A673 (cell line): ENCODE measurements at regions not wholly inside any gene's neighbourhood (a gene's known extent, or its start where the extent isn't known, plus 50 kb on each side); places are given as distances from the start of the nearest gene placed in this dataset.

ENCODE experiments used
- CTCF ChIP-seq: fragments of 300-800, 200-600 bp; sonication (generic); conservative IDR thresholded peaks from 2 replicates; pipeline ENCODE4 v1.5.1; 2017; ENCODE audit warnings: low read depth, mild to moderate bottlenecking, antibody characterized with exemption, low read length, moderate library complexity, mixed read lengths
- EZH2 ChIP-seq: fragments of 200-600 bp; sonication (generic); IDR thresholded peaks from 2 replicates; pipeline ENCODE4 v1.6.1; 2017; ENCODE audit warnings: borderline replicate concordance, low read depth, mild to moderate bottlenecking, mixed read lengths, antibody characterized with exemption, low read length; ENCODE audit not compliant: poor library complexity, severe bottlenecking

GRCh38 chr14:35988972-35989690 lies 163.0 kb downstream of the BRMS1L start:
- TF ChIP-seq CTCF, result no peak
- no peak for TF ChIP-seq EZH2
